OCI-LY7 (cell line): ENCODE measurements at regions not wholly inside any gene's neighbourhood (a gene's known extent, or its start where the extent isn't known, plus 50 kb on each side); places are given as distances from the start of the nearest gene placed in this dataset.

Experiments used
- BruUV-seq: library from RNA; stranded (reverse); fragments of 400-500 nt; replicated peaks from 2 replicates; lab custom pipeline; 2021; lab: Mats Ljungman, UMichigan
- CTCF ChIA-PET: fragments of 300-600 bp; sonication (Branson Sonifier 250); formaldehyde crosslinking; loops from one replicate; lab custom pipeline; 2022; ENCODE audit warnings: antibody characterized with exemption; ENCODE audit not compliant: unreplicated experiment; lab: Charles Lee
- POLR2A ChIA-PET: fragments of 300-600 bp; sonication (Branson Sonifier 250); formaldehyde crosslinking; loops from one replicate; lab custom pipeline; 2022; ENCODE audit warnings: antibody characterized with exemption; lab: Charles Lee
- DNase-seq: peaks from one replicate; pipeline ENCODE4 v3.0.0-alpha.2; 2015; ENCODE audit warnings: low spot score
- H2AFZ ChIP-seq: fragments of 200-600 bp; sonication (generic), shearing (Covaris generic); 2 replicates; pipeline ENCODE4 v1.6.1; 2014; ENCODE audit warnings: mild to moderate bottlenecking, antibody characterized with exemption, low read length, moderate library complexity
- H3K27ac ChIP-seq: fragments of 200-600 bp; sonication (generic); 2 replicates; pipeline ENCODE4 v1.5.1; 2014; ENCODE audit warnings: mixed run types, low read depth, mild to moderate bottlenecking, moderate library complexity, low read length, inconsistent platforms; ENCODE audit not compliant: poor library complexity, severe bottlenecking
- H3K36me3 ChIP-seq: fragments of 200-600 bp; sonication (generic); 2 replicates; pipeline ENCODE4 v1.6.1; 2014; ENCODE audit warnings: mild to moderate bottlenecking, antibody characterized with exemption, low read length, moderate library complexity, mixed read lengths; ENCODE audit not compliant: insufficient read depth
- H3K4me1 ChIP-seq: fragments of 200-600 bp; sonication (generic); 2 replicates; pipeline ENCODE4 v1.5.1; 2014; ENCODE audit warnings: mild to moderate bottlenecking, low read length; ENCODE audit not compliant: insufficient read depth, poor library complexity, severe bottlenecking
- H3K4me2 ChIP-seq: fragments of 200-600 bp; sonication (generic); 2 replicates; pipeline ENCODE4 v1.6.1; 2014; ENCODE audit warnings: mild to moderate bottlenecking, low read length
- H3K4me3 ChIP-seq: fragments of 200-600 bp; sonication (generic); 2 replicates; pipeline ENCODE4 v1.5.1; 2014; ENCODE audit warnings: mild to moderate bottlenecking, low read depth, low read length; ENCODE audit not compliant: poor library complexity, severe bottlenecking
- H3K79me2 ChIP-seq: fragments of 200-600 bp; sonication (generic); 2 replicates; pipeline ENCODE4 v1.6.1; 2016; ENCODE audit warnings: low read depth, mild to moderate bottlenecking, low read length, moderate library complexity, mixed read lengths; ENCODE audit not compliant: insufficient read depth
- H3K9me2 ChIP-seq: fragments of 200-600 bp; sonication (generic); 2 replicates; pipeline ENCODE4 v1.6.1; 2016; ENCODE audit warnings: mild to moderate bottlenecking, low read length, mixed read lengths; ENCODE audit not compliant: insufficient read depth
- H3K9me3 ChIP-seq: fragments of 200-600 bp; sonication (generic); 2 replicates; pipeline ENCODE4 v1.6.1; 2014; ENCODE audit warnings: mild to moderate bottlenecking, mixed run types, low read length, mixed read lengths
- H4K20me1 ChIP-seq: fragments of 200-600 bp; sonication (generic); 2 replicates; pipeline ENCODE4 v1.6.1; 2014; ENCODE audit warnings: mild to moderate bottlenecking, antibody characterized with exemption, low read length, moderate library complexity, mixed read lengths; ENCODE audit not compliant: insufficient read depth
- CTCF ChIP-seq: fragments of 200-600 bp; sonication (generic); conservative IDR thresholded peaks from 2 replicates; pipeline ENCODE4 v1.5.1; 2014; ENCODE audit warnings: mild to moderate bottlenecking, antibody characterized with exemption, low read length, moderate library complexity, mixed read lengths
- EZH2phosphoT487 ChIP-seq: fragments of 200-600 bp; sonication (generic); IDR thresholded peaks from 2 replicates; pipeline ENCODE4 v1.6.1; 2018; ENCODE audit warnings: low read depth, borderline replicate concordance, mild to moderate bottlenecking, mixed run types, antibody characterized with exemption, low read length, moderate library complexity, mixed read lengths
- intact Hi-C: fragments of 100-400 bp; cut with micrococcal nuclease; formaldehyde crosslinking; loops from one replicate; pipeline ENCODE4 v1.10.0; 2022; ENCODE audit not compliant: unreplicated experiment

- no peak for DNase-seq
- H4K20me1 ChIP-seq, result no peaks in the 10 kb centered on the region
- intact Hi-C loops, result no loop called here
- H3K27ac ChIP-seq, result no peak overlapping the region
- H3K9me3 ChIP-seq, result no peaks in the 10 kb centered on the region
- no peaks in the 10 kb centered on the region for H3K4me1 ChIP-seq
- no peak overlapping the region for H3K4me2 ChIP-seq
- H3K79me2 ChIP-seq, result no peaks in the 10 kb centered on the region
- ChIA-PET POLR2A (interaction anchor here (0.6 kb wide), 1 partner anchor 53 kb away, joined by 3 read pairs; no protein-coding TSS in a partner anchor), CTCF (no interaction called here)
- no peaks in the 10 kb centered on the region for H3K36me3 ChIP-seq
- TF ChIP-seq EZH2phosphoT487, result no peak
- no peak for TF ChIP-seq CTCF
- H3K9me2 ChIP-seq, result no peaks in the 10 kb centered on the region
- no peak overlapping the region for H2AFZ ChIP-seq
- no TSS peak for BruUV-seq
- no peak overlapping the region for H3K4me3 ChIP-seq
Observed at GRCh38 chr9:135275163-135275562, 187.7 kb downstream of the OLFM1 start.

- no peaks in the 10 kb centered on the region for H3K9me3 ChIP-seq
- no peaks in the 10 kb centered on the region for H4K20me1 ChIP-seq
- intact Hi-C loops, result no loop called here
- H3K79me2 ChIP-seq, result no peaks in the 10 kb centered on the region
- ChIA-PET CTCF (no interaction called here), POLR2A (interaction anchor here (0.6 kb wide), 1 partner anchor 52 kb away, joined by 3 read pairs; no protein-coding TSS in a partner anchor)
- H3K36me3 ChIP-seq, result no peaks in the 10 kb centered on the region
- TF ChIP-seq CTCF (no peak), EZH2phosphoT487 (no peak)
- H2AFZ ChIP-seq, result no peak overlapping the region
- H3K9me2 ChIP-seq, result no peaks in the 10 kb centered on the region
- no peak overlapping the region for H3K27ac ChIP-seq
- no peaks in the 10 kb centered on the region for H3K4me1 ChIP-seq
- no peak for DNase-seq
- no peak overlapping the region for H3K4me2 ChIP-seq
- no TSS peak for BruUV-seq
- no peak overlapping the region for H3K4me3 ChIP-seq
Observed at GRCh38 chr9:135275571-135276289, 188.3 kb downstream of the OLFM1 start.
